Superior temporal gyrus (tissue), 1 donor: ENCODE measurements at regions not wholly inside any gene's neighbourhood (a gene's known extent, or its start where the extent isn't known, plus 50 kb on each side); places are given as distances from the start of the nearest gene placed in this dataset.

Experiments used
- DNase-seq: peaks from one replicate; pipeline ENCODE4 v3.0.0-alpha.2; 2016; ENCODE audit errors: extremely low spot score

GRCh38 chr14:32254952-32255679 lies 52.0 kb upstream of the RNU6-8 start:
- peak; percentile 90 for DNase-seq

- DNase-seq, result no peak
These were observed 52.7 kb upstream of the RNU6-8 start for GRCh38 chr14:32255789-32256188.

- no peak for DNase-seq
These were observed 53.5 kb upstream of the RNU6-8 start for GRCh38 chr14:32256576-32256975.

- DNase-seq, result no peak
These were observed 55.4 kb upstream of the RNU6-8 start for GRCh38 chr14:32258336-32258993.

GRCh38 chr14:32259368-32260013 lies 56.4 kb upstream of the RNU6-8 start:
- DNase-seq, result no peak

- DNase-seq, result no peak
These were observed 61.0 kb upstream of the RNU6-8 start for GRCh38 chr14:32263939-32264567.

GRCh38 chr14:32265584-32265983 lies 62.5 kb upstream of the RNU6-8 start:
- no peak for DNase-seq

GRCh38 chr14:32277998-32278397 lies 51.1 kb upstream of the AKAP6 start:
- DNase-seq, result no peak
